K562 (cell line): ENCODE measurements at regions not wholly inside any gene's neighbourhood (a gene's known extent, or its start where the extent isn't known, plus 50 kb on each side); places are given as distances from the start of the nearest gene placed in this dataset.

Source experiments
- ATF2 ChIP-seq: sonication (generic); formaldehyde crosslinking; IDR thresholded peaks from 2 replicates; pipeline ENCODE4 v1.8.1; 2022; ENCODE audit warnings: missing genetic modification reagents
- ATF7 ChIP-seq: fragments of 450-650 bp; IDR thresholded peaks from 2 replicates; pipeline ENCODE4 v1.7.1; 2014; ENCODE audit warnings: mild to moderate bottlenecking, moderate library complexity
- CTCF ChIP-seq, 3 experiments: IDR thresholded peaks in 2 of 3; conservative IDR thresholded peaks in 1 of 3; 2 replicates each; pipeline ENCODE4 v1.5.1; 2011 to 2012; ENCODE audit warnings: low read length in 3 of 3, mild to moderate bottlenecking in 3 of 3, control low read depth in 2 of 3, improper control_type of control experiment in 1 of 3, inconsistent platforms in 1 of 3, low read depth in 1 of 3, mixed read lengths in 1 of 3, moderate library complexity in 1 of 3; ENCODE audit not compliant: insufficient read depth in 2 of 3
- POLR2A ChIP-seq: fragments of 450-650 bp; conservative IDR thresholded peaks from 2 replicates; pipeline ENCODE4 v1.6.1; 2016
- RCOR1 ChIP-seq, 2 experiments: IDR thresholded peaks; 2 replicates each; pipeline ENCODE4 v1.6.1; 2012; ENCODE audit warnings: low read depth in 2 of 2, low read length in 2 of 2, borderline replicate concordance in 1 of 2, improper control_type of control experiment in 1 of 2
- REST ChIP-seq, 2 experiments: fragments of 450-650 bp; formaldehyde crosslinking in 1 of 2; IDR thresholded peaks; 2 replicates each; pipeline versions ENCODE4 v1.4.0 to v1.6.1; 2014 to 2020; ENCODE audit warnings: mild to moderate bottlenecking in 2 of 2, borderline replicate concordance in 1 of 2, low read depth in 1 of 2
- STAT5B ChIP-seq: fragments of 250-450 bp; sonication (Bioruptor Pico); IDR thresholded peaks from 2 replicates; pipeline ENCODE4 v1.8.0; 2021; ENCODE audit warnings: mild to moderate bottlenecking, inconsistent platforms
- ZFP1 ChIP-seq: fragments of 450-650 bp; formaldehyde crosslinking; IDR thresholded peaks from 2 replicates; pipeline ENCODE4 v1.4.0; 2020; ENCODE audit warnings: mild to moderate bottlenecking, mixed read lengths
- ZNF407 ChIP-seq: fragments of 450-650 bp; IDR thresholded peaks from 2 replicates; pipeline ENCODE4 v1.6.1; 2016; ENCODE audit warnings: low read depth
- ZSCAN29 ChIP-seq: fragments of 450-650 bp; IDR thresholded peaks from 2 replicates; pipeline ENCODE4 v1.6.1; 2017

- TF ChIP-seq ATF7: no peak
- TF ChIP-seq STAT5B: no peak
- TF ChIP-seq RCOR1 (IDR thresholded peaks at IDR 0.05; ENCODE audit: borderline replicate concordance in 1 of 2, low read depth in 2 of 2, low read length in 2 of 2): no peak
- TF ChIP-seq CTCF (IDR thresholded peaks at IDR 0.05 in 2 of 3, conservative IDR thresholded peaks at IDR 0.05 in 1 of 3; ENCODE audit: insufficient read depth in 2 of 3, low read depth in 1 of 3, low read length in 3 of 3): no peak
- no peak for TF ChIP-seq ZNF407
- TF ChIP-seq ATF2 (CRISPR knock-in tag): no peak
- TF ChIP-seq ZFP1 (CRISPR knock-in tag): no peak
- no peak for TF ChIP-seq POLR2A
- TF ChIP-seq REST (IDR thresholded peaks at IDR 0.05; ENCODE audit: borderline replicate concordance): no peak
- TF ChIP-seq REST (CRISPR knock-in tag; IDR thresholded peaks at IDR 0.05; ENCODE audit: low read depth): no peak
- no peak for TF ChIP-seq ZSCAN29
Observed at GRCh38 chr3:182178488-182179200, 466.9 kb downstream of the SOX2 start.
